WERI-Rb-1 (cell line): ENCODE measurements at regions not wholly inside any gene's neighbourhood (a gene's known extent, or its start where the extent isn't known, plus 50 kb on each side); places are given as distances from the start of the nearest gene placed in this dataset.

Experiments used
- DNase-seq: peaks from one replicate; pipeline ENCODE4 v3.0.0-alpha.2; 2020
- H3K27ac ChIP-seq: fragments of 250-450 bp; sonication (Bioruptor Pico); 2 replicates; pipeline ENCODE4 v1.5.1; 2020; ENCODE audit warnings: mild to moderate bottlenecking, moderate library complexity
- H3K27me3 ChIP-seq: fragments of 250-450 bp; sonication (Bioruptor Pico); 2 replicates; pipeline ENCODE4 v1.5.1; 2021; ENCODE audit warnings: mild to moderate bottlenecking, low read depth, moderate library complexity; ENCODE audit not compliant: insufficient read depth, severe bottlenecking
- H3K36me3 ChIP-seq: fragments of 250-450 bp; sonication (Bioruptor Pico); 2 replicates; pipeline ENCODE4 v1.5.1; 2020; ENCODE audit warnings: mild to moderate bottlenecking, moderate library complexity
- H3K4me3 ChIP-seq: 2 replicates; pipeline ENCODE4 v1.5.1; 2011; ENCODE audit warnings: low read depth, mild to moderate bottlenecking, control low read depth, low read length
- H3K9me3 ChIP-seq: fragments of 250-450 bp; sonication (Bioruptor Pico); 2 replicates; pipeline ENCODE4 v1.5.1; 2021; ENCODE audit warnings: mild to moderate bottlenecking, moderate library complexity; ENCODE audit not compliant: severe bottlenecking
- TF ChIP-seq, protein P1 (sequence below): IDR thresholded peaks from 2 replicates; pipeline ENCODE4 v1.5.1; 2011; ENCODE audit warnings: low read depth, mild to moderate bottlenecking, control low read depth, inconsistent platforms, low read length

DNA sequence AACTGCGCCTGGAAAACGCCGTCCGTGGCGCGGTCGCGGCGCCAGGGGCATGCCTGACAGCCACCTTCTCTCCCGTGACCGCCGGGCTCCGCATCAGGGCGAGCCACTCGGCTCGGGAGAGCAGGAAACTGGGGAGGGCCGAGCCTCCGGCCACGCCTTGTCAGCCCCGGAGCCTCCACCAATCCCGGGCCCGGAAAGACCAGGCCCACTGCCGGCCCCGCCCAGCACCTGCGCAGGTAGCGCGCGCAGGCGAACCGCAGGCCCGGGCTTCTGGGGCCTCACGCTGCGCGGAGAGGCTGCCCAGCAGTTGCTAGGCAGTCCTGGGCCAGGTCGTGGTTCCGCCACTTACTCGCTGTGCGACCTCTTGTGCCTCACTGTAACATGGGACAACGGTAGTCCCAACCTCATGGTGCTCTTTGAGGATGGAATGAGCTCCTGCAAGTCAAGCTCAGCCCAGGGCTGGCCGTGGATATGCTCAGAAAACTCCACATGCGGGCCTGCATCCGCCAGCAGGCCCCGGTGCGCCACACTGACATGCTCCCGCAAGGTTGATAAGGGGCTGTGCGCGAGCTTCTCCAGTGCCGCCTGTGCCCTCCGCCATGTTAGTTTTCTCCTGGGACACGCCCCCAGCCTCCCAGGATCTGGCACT, 97.1 kb downstream of the INHBB start:
- H3K9me3 ChIP-seq = no peaks in the 10 kb centered on the region
- no peak for DNase-seq
- no peaks in the 10 kb centered on the region for H3K36me3 ChIP-seq
- TF ChIP-seq, protein P1, sequence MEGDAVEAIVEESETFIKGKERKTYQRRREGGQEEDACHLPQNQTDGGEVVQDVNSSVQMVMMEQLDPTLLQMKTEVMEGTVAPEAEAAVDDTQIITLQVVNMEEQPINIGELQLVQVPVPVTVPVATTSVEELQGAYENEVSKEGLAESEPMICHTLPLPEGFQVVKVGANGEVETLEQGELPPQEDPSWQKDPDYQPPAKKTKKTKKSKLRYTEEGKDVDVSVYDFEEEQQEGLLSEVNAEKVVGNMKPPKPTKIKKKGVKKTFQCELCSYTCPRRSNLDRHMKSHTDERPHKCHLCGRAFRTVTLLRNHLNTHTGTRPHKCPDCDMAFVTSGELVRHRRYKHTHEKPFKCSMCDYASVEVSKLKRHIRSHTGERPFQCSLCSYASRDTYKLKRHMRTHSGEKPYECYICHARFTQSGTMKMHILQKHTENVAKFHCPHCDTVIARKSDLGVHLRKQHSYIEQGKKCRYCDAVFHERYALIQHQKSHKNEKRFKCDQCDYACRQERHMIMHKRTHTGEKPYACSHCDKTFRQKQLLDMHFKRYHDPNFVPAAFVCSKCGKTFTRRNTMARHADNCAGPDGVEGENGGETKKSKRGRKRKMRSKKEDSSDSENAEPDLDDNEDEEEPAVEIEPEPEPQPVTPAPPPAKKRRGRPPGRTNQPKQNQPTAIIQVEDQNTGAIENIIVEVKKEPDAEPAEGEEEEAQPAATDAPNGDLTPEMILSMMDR = no peak
- no peak overlapping the region for H3K27ac ChIP-seq
- no peak overlapping the region for H3K4me3 ChIP-seq
- H3K27me3 ChIP-seq = no peaks in the 10 kb centered on the region

DNA sequence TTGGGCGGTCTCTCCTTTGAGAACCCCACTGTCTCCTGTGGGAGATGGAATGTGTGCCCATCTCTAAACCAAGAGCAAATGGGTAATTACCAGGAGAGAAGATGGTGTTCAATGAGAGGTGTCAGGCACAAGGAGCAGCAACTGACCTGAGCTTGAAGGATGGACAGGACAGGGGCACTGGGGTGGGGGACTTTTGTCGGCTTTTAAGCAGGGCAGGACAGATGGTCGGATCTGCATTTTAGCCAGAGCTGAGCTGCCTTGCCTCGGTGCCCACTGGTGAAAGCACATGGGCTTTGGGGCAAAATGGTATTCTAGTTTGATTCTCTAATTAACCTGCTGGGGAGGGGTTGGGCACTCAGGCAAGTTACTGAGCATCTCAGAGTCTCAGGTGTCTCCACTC, 98.0 kb downstream of the INHBB start:
- TF ChIP-seq, protein P1 = no peak
- Histone ChIP-seq H3K4me3 (no peak overlapping the region), H3K27ac (no peak overlapping the region), H3K27me3 (no peaks in the 10 kb centered on the region), H3K9me3 (no peaks in the 10 kb centered on the region), H3K36me3 (no peaks in the 10 kb centered on the region)
- DNase-seq = no peak

DNA sequence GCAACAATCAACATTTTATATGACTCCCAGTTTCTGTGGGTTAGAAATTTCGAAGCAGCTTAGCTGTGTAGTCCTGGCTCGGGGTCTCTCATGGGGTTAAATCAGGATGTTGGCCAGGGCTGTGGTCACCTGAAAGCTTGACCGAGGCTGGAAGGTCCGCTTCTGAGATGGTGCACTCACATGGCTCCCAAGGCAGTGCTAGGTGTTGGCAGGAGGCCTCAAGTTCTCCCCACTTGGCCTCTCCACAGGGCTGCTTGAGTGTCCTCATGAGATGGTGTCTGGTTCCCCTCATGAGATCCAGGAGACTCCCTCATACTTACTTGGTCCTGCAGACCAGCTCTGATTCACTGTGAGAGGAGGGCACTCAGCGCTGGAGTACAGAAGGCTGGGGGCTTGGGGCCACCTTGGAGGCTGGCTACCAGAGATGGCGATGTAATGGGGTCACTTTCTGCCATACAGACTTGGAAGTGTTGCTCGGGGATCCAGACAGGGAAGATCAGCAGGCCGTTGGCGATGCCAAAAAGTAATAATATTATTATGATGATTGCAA, 98.8 kb downstream of the INHBB start:
- TF ChIP-seq, protein P1 = no peak
- Histone ChIP-seq H3K4me3 (no peak overlapping the region), H3K27me3 (no peaks in the 10 kb centered on the region), H3K9me3 (no peaks in the 10 kb centered on the region), H3K36me3 (no peaks in the 10 kb centered on the region), H3K27ac (no peak overlapping the region)
- DNase-seq = no peak

DNA sequence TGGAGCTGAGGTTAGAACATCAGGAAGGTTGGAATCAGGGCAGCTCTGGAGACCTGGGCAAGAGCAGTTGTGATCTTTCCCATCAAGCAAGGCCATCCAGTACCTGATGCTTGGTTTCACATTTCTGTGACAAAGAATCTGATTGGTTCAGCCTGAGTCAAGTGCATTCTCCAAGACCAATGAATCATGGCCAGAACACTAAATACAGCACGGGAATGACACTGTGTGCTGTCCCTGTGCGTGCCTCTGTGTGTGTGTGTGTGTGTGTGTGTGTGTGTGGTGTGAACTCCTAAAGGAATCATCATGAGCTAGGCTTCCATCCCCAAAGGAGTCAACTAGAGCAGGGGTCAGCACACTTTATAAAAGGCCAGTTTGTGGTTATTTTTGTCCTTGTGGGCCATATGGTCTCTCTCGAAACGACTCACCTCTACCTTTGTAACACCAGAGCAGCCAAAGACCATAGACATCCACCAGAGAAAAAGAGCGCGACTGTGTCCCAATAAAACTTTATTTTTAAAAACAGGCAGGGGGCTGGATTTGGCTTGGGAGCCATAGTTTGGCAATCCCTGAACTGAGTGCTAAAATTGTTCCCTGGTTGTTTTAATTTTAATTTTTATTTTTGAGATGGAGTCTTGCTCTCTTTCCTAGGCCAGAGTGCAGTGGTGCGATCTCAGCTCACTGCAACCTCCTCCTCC, 99.7 kb downstream of the INHBB start:
- H3K4me3 ChIP-seq = no peak overlapping the region
- TF ChIP-seq, protein P1 = no peak
- H3K27ac ChIP-seq = no peak overlapping the region
- no peaks in the 10 kb centered on the region for H3K27me3 ChIP-seq
- no peaks in the 10 kb centered on the region for H3K9me3 ChIP-seq
- H3K36me3 ChIP-seq = no peaks in the 10 kb centered on the region
- no peak for DNase-seq

DNA sequence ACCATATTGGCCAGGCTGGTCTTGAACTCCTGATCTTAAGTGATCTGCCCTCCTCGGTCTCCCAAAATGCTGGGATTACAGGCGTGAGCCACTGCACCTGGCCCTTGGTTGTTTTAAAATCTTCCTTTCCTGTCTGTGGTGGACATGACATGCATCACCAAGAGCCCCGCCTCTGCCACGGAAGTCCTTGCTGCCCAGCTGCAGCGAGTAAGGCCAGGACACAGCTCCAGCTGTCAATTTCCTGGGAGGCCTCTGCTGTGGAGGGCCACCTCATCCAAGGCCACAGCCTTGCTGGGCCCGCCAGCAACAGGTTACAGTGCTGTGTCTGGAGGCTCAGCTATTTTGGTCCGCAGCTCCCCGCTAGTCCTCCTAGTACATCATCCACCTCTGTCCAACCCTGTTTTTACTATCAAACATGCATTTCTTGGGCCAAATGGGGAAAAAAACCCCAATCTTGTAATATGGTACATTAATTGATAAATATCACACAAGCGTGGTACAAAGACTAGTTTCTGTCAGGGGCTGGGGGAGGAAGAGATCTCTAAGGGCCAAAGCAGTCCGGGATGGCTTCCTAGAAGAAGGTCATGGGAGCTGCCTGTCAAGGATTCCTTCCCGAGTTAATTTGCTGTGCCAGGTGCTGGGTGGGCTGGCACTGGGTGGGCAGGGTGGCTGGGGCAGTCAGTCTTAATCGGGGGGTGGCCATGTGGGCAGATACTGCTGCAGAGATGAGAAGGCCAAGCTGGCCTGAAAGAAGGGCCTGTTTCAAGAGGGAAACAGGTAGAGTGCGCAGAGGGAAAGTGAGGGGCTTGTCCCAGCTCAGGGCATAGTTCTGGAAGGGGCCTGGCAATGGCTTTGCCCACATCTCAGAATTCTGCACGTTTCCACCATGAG, 100.5 kb downstream of the INHBB start:
- Histone ChIP-seq H3K4me3 (no peak overlapping the region), H3K36me3 (no peaks in the 10 kb centered on the region), H3K9me3 (no peaks in the 10 kb centered on the region), H3K27ac (no peak overlapping the region), H3K27me3 (no peaks in the 10 kb centered on the region)
- no peak for DNase-seq
- TF ChIP-seq, protein P1 = no peak
